ENCODE measurements at regions not wholly inside any gene's neighbourhood (a gene's known extent, or its start where the extent isn't known, plus 50 kb on each side); places are given as distances from the start of the nearest gene placed in this dataset.

DNA sequence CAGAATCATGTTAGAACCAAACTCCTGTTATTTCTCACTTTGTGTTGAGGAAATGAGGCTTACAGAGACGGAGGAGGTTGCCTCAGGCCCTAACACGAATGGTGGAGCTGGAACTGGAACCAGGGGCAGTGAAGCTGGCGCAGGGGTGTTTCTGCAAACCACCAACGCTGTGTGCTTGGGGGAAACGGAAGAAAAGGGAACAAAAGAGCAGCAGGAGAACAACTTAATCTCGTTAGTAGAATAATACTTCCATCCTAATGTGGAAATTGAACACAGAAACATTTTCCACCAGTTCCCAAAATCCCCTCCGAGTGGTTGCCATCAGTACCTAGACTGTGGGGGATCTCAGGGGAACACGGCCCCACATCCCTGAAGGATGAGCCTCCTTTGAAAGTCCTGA lies 103.4 kb upstream of the FRMD1 start:
- Histone ChIP-seq H3K27me3 (ENCODE audit: insufficient read depth, low read depth) (no peaks in the 10 kb centered on the region), H2AFZ (ENCODE audit: low read depth) (no peak overlapping the region), H4K20me1 (ENCODE audit: insufficient read depth) (no peaks in the 10 kb centered on the region), H3K4me2 (no peak overlapping the region; the same call in 1 of the 2 replicates), H3K79me2 (ENCODE audit: insufficient read depth, low read depth) (no peaks in the 10 kb centered on the region), H3K4me3 (IDR thresholded peaks at IDR 0.05; ENCODE audit: insufficient read depth, low read depth, low read length) (no peak overlapping the region), H3K4me1 (ENCODE audit: low read depth, poor library complexity, severe bottlenecking) (peaks cover 50% of the 10 kb centered on the region), H3K9ac (no peak overlapping the region), H3K36me3 (ENCODE audit: insufficient read depth) (no peaks in the 10 kb centered on the region), H3K27ac (no peak overlapping the region; the same call in 1 of the 2 replicates)
- TF ChIP-seq, protein P1, sequence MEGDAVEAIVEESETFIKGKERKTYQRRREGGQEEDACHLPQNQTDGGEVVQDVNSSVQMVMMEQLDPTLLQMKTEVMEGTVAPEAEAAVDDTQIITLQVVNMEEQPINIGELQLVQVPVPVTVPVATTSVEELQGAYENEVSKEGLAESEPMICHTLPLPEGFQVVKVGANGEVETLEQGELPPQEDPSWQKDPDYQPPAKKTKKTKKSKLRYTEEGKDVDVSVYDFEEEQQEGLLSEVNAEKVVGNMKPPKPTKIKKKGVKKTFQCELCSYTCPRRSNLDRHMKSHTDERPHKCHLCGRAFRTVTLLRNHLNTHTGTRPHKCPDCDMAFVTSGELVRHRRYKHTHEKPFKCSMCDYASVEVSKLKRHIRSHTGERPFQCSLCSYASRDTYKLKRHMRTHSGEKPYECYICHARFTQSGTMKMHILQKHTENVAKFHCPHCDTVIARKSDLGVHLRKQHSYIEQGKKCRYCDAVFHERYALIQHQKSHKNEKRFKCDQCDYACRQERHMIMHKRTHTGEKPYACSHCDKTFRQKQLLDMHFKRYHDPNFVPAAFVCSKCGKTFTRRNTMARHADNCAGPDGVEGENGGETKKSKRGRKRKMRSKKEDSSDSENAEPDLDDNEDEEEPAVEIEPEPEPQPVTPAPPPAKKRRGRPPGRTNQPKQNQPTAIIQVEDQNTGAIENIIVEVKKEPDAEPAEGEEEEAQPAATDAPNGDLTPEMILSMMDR (conservative IDR thresholded peaks at IDR 0.05; ENCODE audit: low read depth, low read length) = no peak

DNA sequence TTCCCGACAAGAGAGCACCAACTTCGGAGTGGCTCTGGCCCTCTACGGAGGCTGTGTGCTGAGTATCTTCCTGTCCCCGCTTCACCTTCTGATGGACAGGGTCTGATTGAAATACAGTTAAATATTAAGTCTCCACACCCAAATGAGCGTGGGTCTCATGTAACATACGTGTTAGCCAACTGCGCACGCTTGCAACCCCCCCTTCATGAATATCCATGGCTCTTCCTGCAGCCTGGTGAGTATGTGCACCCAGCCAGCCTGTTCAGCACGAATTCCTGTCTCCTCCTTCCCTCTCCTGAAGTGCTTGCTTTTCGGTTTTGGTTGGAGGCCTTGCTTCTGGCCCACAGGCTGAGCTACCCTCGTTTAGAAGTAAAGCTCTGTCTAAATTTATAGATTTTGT lies 102.9 kb upstream of the FRMD1 start:
- Histone ChIP-seq H2AFZ (ENCODE audit: low read depth) (no peak overlapping the region), H4K20me1 (ENCODE audit: insufficient read depth) (no peaks in the 10 kb centered on the region), H3K36me3 (ENCODE audit: insufficient read depth) (no peaks in the 10 kb centered on the region), H3K9ac (no peak overlapping the region), H3K79me2 (ENCODE audit: insufficient read depth, low read depth) (no peaks in the 10 kb centered on the region), H3K27ac (peak overlapping the region; percentile 87; the same call in 1 of the 2 replicates), H3K4me2 (peak overlapping the region; percentile 55; the same call in 1 of the 2 replicates), H3K4me1 (ENCODE audit: low read depth, poor library complexity, severe bottlenecking) (peaks cover 55% of the 10 kb centered on the region), H3K4me3 (IDR thresholded peaks at IDR 0.05; ENCODE audit: insufficient read depth, low read depth, low read length) (no peak overlapping the region), H3K27me3 (ENCODE audit: insufficient read depth, low read depth) (no peaks in the 10 kb centered on the region)
- TF ChIP-seq, protein P1 (conservative IDR thresholded peaks at IDR 0.05; ENCODE audit: low read depth, low read length) = no peak

DNA sequence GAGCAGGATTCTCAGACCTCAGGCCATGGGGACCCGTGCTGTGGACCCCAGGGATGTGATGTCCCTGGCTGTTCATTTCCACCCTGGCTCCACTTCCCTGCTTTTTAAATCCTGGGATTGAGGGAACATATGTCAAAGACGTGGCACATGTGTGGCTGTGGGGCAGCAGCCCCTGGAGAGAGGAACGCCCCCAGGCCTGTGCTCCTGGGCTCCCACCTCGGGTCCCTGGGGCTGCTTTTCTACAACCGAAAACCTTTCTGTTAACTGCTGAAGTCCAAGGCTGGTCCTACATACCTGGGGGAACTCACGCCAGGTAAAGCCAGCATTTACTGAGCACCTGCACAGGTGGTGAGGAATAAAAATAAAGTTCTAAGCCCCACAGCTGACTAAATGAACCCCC lies 102.3 kb upstream of the FRMD1 start:
- no peaks in the 10 kb centered on the region for H3K36me3 ChIP-seq (ENCODE audit: insufficient read depth)
- H3K27me3 ChIP-seq (ENCODE audit: insufficient read depth, low read depth) = no peaks in the 10 kb centered on the region
- TF ChIP-seq, protein P1 (conservative IDR thresholded peaks at IDR 0.05; ENCODE audit: low read depth, low read length) = no peak
- peaks cover 60% of the 10 kb centered on the region for H3K4me1 ChIP-seq (ENCODE audit: low read depth, poor library complexity, severe bottlenecking)
- no peaks in the 10 kb centered on the region for H4K20me1 ChIP-seq (ENCODE audit: insufficient read depth)
- no peaks in the 10 kb centered on the region for H3K79me2 ChIP-seq (ENCODE audit: insufficient read depth, low read depth)
- peak overlapping the region; percentile 58; the same call in 1 of the 2 replicates for H3K9ac ChIP-seq
- peak overlapping the region; percentile 55 for H3K4me2 ChIP-seq
- H3K4me3 ChIP-seq (IDR thresholded peaks at IDR 0.05; ENCODE audit: insufficient read depth, low read depth, low read length) = no peak overlapping the region
- H3K27ac ChIP-seq = peak overlapping the region; percentile 87
- H2AFZ ChIP-seq (ENCODE audit: low read depth) = peak overlapping the region; percentile 21; the same call in 1 of the 2 replicates

DNA sequence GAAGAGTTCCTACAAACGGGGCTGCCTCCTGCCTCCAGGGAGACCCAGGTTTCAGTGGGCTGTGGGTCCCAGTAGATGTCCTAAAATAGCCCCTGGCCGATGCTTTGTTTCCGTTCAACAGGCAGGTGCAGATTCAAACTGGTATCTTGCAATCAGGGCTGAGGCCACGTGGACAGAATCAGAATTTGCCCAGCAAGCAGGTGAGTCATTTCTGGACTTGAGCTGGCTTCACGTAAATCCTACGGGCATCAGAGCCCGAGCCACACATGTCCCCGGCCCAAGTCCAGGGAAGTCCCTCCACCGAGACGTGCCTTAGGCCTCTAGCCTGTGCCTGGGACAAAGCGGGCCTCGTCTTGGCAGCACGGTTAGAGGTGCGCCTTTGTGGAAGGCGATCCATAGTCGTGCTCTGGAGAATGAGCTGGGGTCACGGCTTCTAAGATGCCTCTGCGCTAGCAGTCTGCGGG lies 101.6 kb upstream of the FRMD1 start:
- no peaks in the 10 kb centered on the region for H3K36me3 ChIP-seq (ENCODE audit: insufficient read depth)
- peaks cover 63% of the 10 kb centered on the region for H3K4me1 ChIP-seq (ENCODE audit: low read depth, poor library complexity, severe bottlenecking)
- H3K4me2 ChIP-seq = peak overlapping the region; percentile 55
- peak overlapping the region; percentile 58 for H3K9ac ChIP-seq
- H4K20me1 ChIP-seq (ENCODE audit: insufficient read depth) = no peaks in the 10 kb centered on the region
- peak overlapping the region; percentile 21; the same call in 1 of the 2 replicates for H2AFZ ChIP-seq (ENCODE audit: low read depth)
- peak overlapping the region; percentile 87 for H3K27ac ChIP-seq
- no peaks in the 10 kb centered on the region for H3K27me3 ChIP-seq (ENCODE audit: insufficient read depth, low read depth)
- no peak overlapping the region for H3K4me3 ChIP-seq (IDR thresholded peaks at IDR 0.05; ENCODE audit: insufficient read depth, low read depth, low read length)
- TF ChIP-seq, protein P1 (conservative IDR thresholded peaks at IDR 0.05; ENCODE audit: low read depth, low read length) = no peak
- no peaks in the 10 kb centered on the region for H3K79me2 ChIP-seq (ENCODE audit: insufficient read depth, low read depth)
